DND-41 (cell line): ENCODE measurements at regions not wholly inside any gene's neighbourhood (a gene's known extent, or its start where the extent isn't known, plus 50 kb on each side); places are given as distances from the start of the nearest gene placed in this dataset.

Experiments used
- CTCF ChIP-seq: IDR thresholded peaks from 2 replicates; pipeline ENCODE4 v1.5.1; 2012; ENCODE audit warnings: borderline replicate concordance, low read length, moderate library complexity, mild to moderate bottlenecking; ENCODE audit not compliant: poor library complexity, severe bottlenecking; ENCODE audit errors: extremely low read depth
- EZH2 ChIP-seq: IDR thresholded peaks from 3 replicates; pipeline ENCODE4 v1.6.1; 2012; ENCODE audit warnings: borderline replicate concordance, low read depth, mild to moderate bottlenecking, moderate library complexity, low read length, inconsistent platforms; ENCODE audit not compliant: severe bottlenecking

GRCh38 chr2:133947057-133947456, 306.8 kb upstream of the MGAT5 start:
- TF ChIP-seq CTCF (no peak), EZH2 (no peak)
